Endothelial cell of umbilical vein (primary cell): ENCODE measurements at regions not wholly inside any gene's neighbourhood (a gene's known extent, or its start where the extent isn't known, plus 50 kb on each side); places are given as distances from the start of the nearest gene placed in this dataset.

ENCODE experiments used
- BruUV-seq: library from RNA; stranded (reverse); fragments of 400-500 nt; replicated peaks from 2 replicates; lab custom pipeline; 2021; lab: Mats Ljungman, UMichigan
- CTCF ChIA-PET: fragments of 300-600, 350-600 bp; sonication (Branson Sonifier 250); formaldehyde crosslinking; loops from one replicate; lab custom pipeline; 2021; ENCODE audit warnings: antibody characterized with exemption, inconsistent platforms; lab: Charles Lee
- POLR2A ChIA-PET: fragments of 300-600, 350-600 bp; sonication (Branson Sonifier 250); formaldehyde crosslinking; loops from one replicate; lab custom pipeline; 2021; ENCODE audit warnings: antibody characterized with exemption, inconsistent platforms; lab: Charles Lee
- DNase-seq: peaks from one replicate; pipeline ENCODE4 v3.0.0-alpha.2; 2011; ENCODE audit warnings: low read depth, low spot score
- FAIRE-seq: peaks from 2 replicates; lab custom pipeline; 2011; peaks lifted over from hg19 to GRCh38; lab: Jason Lieb, UNC
- H2AFZ ChIP-seq: 2 replicates; pipeline ENCODE4 v1.6.0; 2012; ENCODE audit warnings: low read depth, low read length, control low read depth, inconsistent platforms
- H3K27ac ChIP-seq: 2 replicates; pipeline ENCODE4 v1.5.1; 2011; ENCODE audit warnings: low read depth, mild to moderate bottlenecking, control low read depth, low read length, moderate library complexity; ENCODE audit not compliant: insufficient read depth
- H3K27me3 ChIP-seq, 2 experiments: 2 replicates each; pipeline versions ENCODE4 v1.6.0 to v1.6.1; 2011; ENCODE audit warnings: low read length in 2 of 2, mixed read lengths in 1 of 2; ENCODE audit not compliant: control insufficient read depth in 2 of 2, insufficient read depth in 2 of 2
- H3K36me3 ChIP-seq, 2 experiments: 2 replicates in 1 of 2; 3 replicates in 1 of 2; pipeline ENCODE4 v1.5.1; 2011; ENCODE audit warnings: low read length in 2 of 2, mild to moderate bottlenecking in 1 of 2, moderate library complexity in 1 of 2; ENCODE audit not compliant: control insufficient read depth in 2 of 2, insufficient read depth in 2 of 2; ENCODE audit errors: extremely low read depth in 1 of 2
- H3K4me1 ChIP-seq: 3 replicates; pipeline ENCODE4 v1.5.1; 2011; ENCODE audit warnings: mild to moderate bottlenecking, low read length; ENCODE audit not compliant: control insufficient read depth, insufficient read depth; ENCODE audit errors: extremely low read depth
- H3K4me2 ChIP-seq: 2 replicates; pipeline ENCODE4 v1.6.1; 2011; ENCODE audit warnings: low read length, control low read depth, mixed read lengths; ENCODE audit not compliant: insufficient read depth
- H3K4me3 ChIP-seq, 3 experiments: fragments of 200-600 bp in 1 of 3; sonication (generic), shearing (Covaris generic) in 1 of 3; replicated peaks in 1 of 3; 2 replicates each; pipeline ENCODE4 v1.5.1; 2011 to 2016; ENCODE audit warnings: control low read depth in 3 of 3, low read length in 3 of 3, mild to moderate bottlenecking in 2 of 3, inconsistent platforms in 1 of 3, low read depth in 1 of 3, moderate library complexity in 1 of 3; ENCODE audit not compliant: insufficient read depth in 1 of 3
- H3K79me2 ChIP-seq: 2 replicates; pipeline ENCODE4 v1.6.0; 2012; ENCODE audit warnings: low read length, inconsistent platforms; ENCODE audit not compliant: control insufficient read depth, insufficient read depth
- H3K9ac ChIP-seq: replicated peaks from 2 replicates; pipeline ENCODE3; 2011; ENCODE audit warnings: low read length, control low read depth; ENCODE audit not compliant: insufficient read depth; ENCODE audit errors: extremely low read depth
- H3K9me1 ChIP-seq: replicated peaks from 3 replicates; pipeline ENCODE4 v1.6.0; 2011; ENCODE audit warnings: mild to moderate bottlenecking, low read length; ENCODE audit not compliant: control insufficient read depth, insufficient read depth; ENCODE audit errors: extremely low read depth
- H3K9me3 ChIP-seq: replicated peaks from 2 replicates; pipeline ENCODE4 v1.5.1; 2012; ENCODE audit warnings: low read length, inconsistent platforms; ENCODE audit not compliant: control insufficient read depth, insufficient read depth
- H4K20me1 ChIP-seq: replicated peaks from 2 replicates; pipeline ENCODE3; 2011; ENCODE audit warnings: mild to moderate bottlenecking, low read length; ENCODE audit not compliant: control insufficient read depth, insufficient read depth; ENCODE audit errors: extremely low read depth
- CTCF ChIP-seq, 2 donors: IDR thresholded peaks; 1 replicate in 1 of 2; 2 replicates in 1 of 2; pipeline ENCODE4 v1.5.1; 2011; ENCODE audit warnings: low read length in 2 of 2, mild to moderate bottlenecking in 2 of 2, moderate library complexity in 2 of 2, control low read depth in 1 of 2, inconsistent platforms in 1 of 2, low read depth in 1 of 2; ENCODE audit not compliant: insufficient read depth in 1 of 2; ENCODE audit errors: extremely low read depth in 1 of 2
- EZH2 ChIP-seq: IDR thresholded peaks from 2 replicates; pipeline ENCODE4 v1.6.1; 2012; ENCODE audit warnings: borderline replicate concordance, low read depth, mild to moderate bottlenecking, moderate library complexity, low read length, inconsistent platforms; ENCODE audit not compliant: severe bottlenecking
- FOS ChIP-seq: IDR thresholded peaks from 2 replicates; pipeline ENCODE4 v1.6.1; 2011; ENCODE audit warnings: mild to moderate bottlenecking, low read length, moderate library complexity, borderline replicate concordance; ENCODE audit not compliant: insufficient read depth
- GATA2 ChIP-seq: IDR thresholded peaks from 2 replicates; pipeline ENCODE4 v1.7.0; 2011; ENCODE audit warnings: low read depth, mild to moderate bottlenecking, moderate library complexity, mixed read lengths, low read length; ENCODE audit not compliant: insufficient read length, insufficient read depth
- JUN ChIP-seq: IDR thresholded peaks from 2 replicates; pipeline ENCODE4 v1.6.1; 2011; ENCODE audit warnings: borderline replicate concordance, low read depth; ENCODE audit not compliant: insufficient read length, insufficient read depth
- MAX ChIP-seq: IDR thresholded peaks from 2 replicates; pipeline ENCODE4 v1.6.1; 2011; ENCODE audit not compliant: insufficient read depth, insufficient read length
- MYC ChIP-seq: IDR thresholded peaks from one replicate; pipeline ENCODE4 v1.6.1; 2011; ENCODE audit warnings: mild to moderate bottlenecking, low read depth, low read length
- POLR2A ChIP-seq: IDR thresholded peaks from 2 replicates; pipeline ENCODE4 v1.6.1; 2012; ENCODE audit warnings: low read depth, mild to moderate bottlenecking, control low read depth, low read length
- POLR2AphosphoS5 ChIP-seq: IDR thresholded peaks from 2 replicates; pipeline ENCODE4 v1.6.1; 2012; ENCODE audit warnings: low read depth, mild to moderate bottlenecking, control low read depth, low read length, moderate library complexity; ENCODE audit not compliant: insufficient read depth
- dilution Hi-C: fragments of 300-500 bp; cut with MboI; formaldehyde crosslinking; loops from one replicate; pipeline ENCODE4 v1.15.0; 2019; ENCODE audit warnings: low sequenced_read_pairs; ENCODE audit not compliant: extremely low pct_ligation_motif_present
- intact Hi-C: fragments of 100-400 bp; cut with micrococcal nuclease; formaldehyde crosslinking; loops from one replicate; pipeline ENCODE4 v1.10.0; 2022

- FAIRE-seq, result no peak
- intact Hi-C loops, result no loop called here
- no peak overlapping the region for H3K4me2 ChIP-seq
Observed at GRCh38 chr9:3006851-3007250, 163.0 kb upstream of the PUM3 start.

More at GRCh38 chr9:3006851-3007250, 163.0 kb upstream of the PUM3 start:
- BruUV-seq, result no TSS peak
- Histone ChIP-seq H3K79me2 (no peaks in the 10 kb centered on the region), H3K36me3 (no peaks in the 10 kb centered on the region), H3K4me3 (no peak overlapping the region), H3K27me3 (no peaks in the 10 kb centered on the region), H3K4me1 (no peaks in the 10 kb centered on the region), H3K9ac (no peak overlapping the region), H3K27ac (no peak overlapping the region), H2AFZ (no peak overlapping the region), H4K20me1 (no peaks in the 10 kb centered on the region), H3K9me1 (no peaks in the 10 kb centered on the region), H3K9me3 (no peaks in the 10 kb centered on the region)
- DNase-seq, result no peak
- dilution Hi-C loops, result no loop called here
- TF ChIP-seq CTCF (IDR thresholded peaks at IDR 0.05; ENCODE audit: extremely low read depth in 1 of 2, insufficient read depth in 1 of 2, low read depth in 1 of 2, low read length in 2 of 2), result no peak
- no peak for TF ChIP-seq MYC
- no peak for TF ChIP-seq EZH2
- no peak for TF ChIP-seq MAX
- TF ChIP-seq JUN, result no peak
- no peak for TF ChIP-seq POLR2AphosphoS5
- TF ChIP-seq FOS, result no peak
- TF ChIP-seq GATA2, result no peak
- no peak for TF ChIP-seq POLR2A
- ChIA-PET POLR2A (no interaction called here), CTCF (no interaction called here)
